ENCODE measurements at regions not wholly inside any gene's neighbourhood (a gene's known extent, or its start where the extent isn't known, plus 50 kb on each side); places are given as distances from the start of the nearest gene placed in this dataset.

- TF ChIP-seq CTCF (IDR thresholded peaks at IDR 0.05) (no peak), POLR2A (IDR thresholded peaks at IDR 0.05) (no peak)
These were observed 71.4 kb upstream of the TTC29 start for GRCh38 chr4:147017081-147017480.
